ENCODE measurements at regions not wholly inside any gene's neighbourhood (a gene's known extent, or its start where the extent isn't known, plus 50 kb on each side); places are given as distances from the start of the nearest gene placed in this dataset.

GRCh38 chr20:55200317-55200716, 724.9 kb downstream of the DOK5 start:
- Mint-ChIP-seq H3K4me1 (no peaks in the 10 kb centered on the region), H3K27ac (no peak overlapping the region), H3K27me3 (no peaks in the 10 kb centered on the region), H3K4me3 (no peak overlapping the region), H3K9me3 (ENCODE audit: insufficient read depth) (peaks cover 10% of the 10 kb centered on the region)
- DNase-seq (no peak), ATAC-seq (ENCODE audit: low read depth) (no peak)
- Histone ChIP-seq H2AFZ (ENCODE audit: insufficient read depth, low read depth, low read length, poor library complexity, severe bottlenecking) (no peak overlapping the region), H3K4me3 (ENCODE audit: control extremely low read depth in 1 of 5, extremely low read depth in 1 of 5, insufficient read depth in 1 of 5, low read depth in 2 of 5, low read length in 4 of 5) (no peak overlapping the region), H3K36me3 (replicated peaks in 1 of 2; ENCODE audit: control extremely low read depth in 1 of 2, control insufficient read depth in 1 of 2, extremely low read depth in 1 of 2, insufficient read depth in 2 of 2, low read length in 1 of 2) (no peaks in the 10 kb centered on the region), H3K9me3 (ENCODE audit: control extremely low read depth in 1 of 3, control insufficient read depth in 2 of 3, insufficient read depth in 1 of 3, low read length in 2 of 3) (no peaks in the 10 kb centered on the region), H3K4me1 (ENCODE audit: control insufficient read depth in 2 of 2, insufficient read depth in 2 of 2, low read length in 2 of 2) (no peaks in the 10 kb centered on the region), H3K27ac (ENCODE audit: low read length in 2 of 2) (no peak overlapping the region), H4K20me1 (ENCODE audit: control insufficient read depth, insufficient read depth, low read length, poor library complexity, severe bottlenecking) (no peaks in the 10 kb centered on the region), H3K4me2 (replicated peaks; ENCODE audit: low read depth, low read length, poor library complexity, severe bottlenecking) (no peak overlapping the region), H3K27me3 (replicated peaks in 1 of 4; ENCODE audit: control extremely low read depth in 1 of 4, control insufficient read depth in 3 of 4, insufficient read depth in 4 of 4, low read length in 3 of 4) (no peaks in the 10 kb centered on the region), H3K79me2 (ENCODE audit: control insufficient read depth, insufficient read depth, low read length) (no peaks in the 10 kb centered on the region), H3K9ac (ENCODE audit: low read length) (no peak overlapping the region)
- ChIA-PET POLR2A (no interaction called here), CTCF (no interaction called here)
- intact Hi-C loops (cut with micrococcal nuclease) = no loop called here
- WGBS (ENCODE audit: insufficient coverage) = no CpG with 5 or more reads among the region's 1 CpG
- TF ChIP-seq CTCF (IDR thresholded peaks at IDR 0.05) (no peak), EZH2 (IDR thresholded peaks at IDR 0.05; ENCODE audit: borderline replicate concordance, insufficient read depth, low read depth, low read length, poor library complexity, severe bottlenecking) (no peak)

DNA sequence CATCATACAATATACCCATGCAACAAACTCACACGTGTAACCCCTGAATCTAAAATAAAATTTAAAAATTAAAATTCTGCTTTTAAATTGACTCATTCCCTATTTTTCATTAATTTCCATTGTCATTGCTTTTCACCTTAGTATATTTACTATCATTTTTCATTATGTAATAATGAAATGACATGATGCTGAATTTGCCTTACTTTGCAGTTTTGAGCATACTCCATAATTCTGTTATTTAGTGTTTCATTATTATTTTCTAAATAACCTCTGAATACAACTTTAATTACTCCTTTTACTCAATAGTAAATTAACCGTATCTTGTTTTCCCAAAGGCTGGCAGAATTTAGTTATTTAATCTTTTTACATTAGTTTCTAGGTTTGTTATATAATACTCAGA, 719.6 kb downstream of the DOK5 start:
- Histone ChIP-seq H2AFZ (ENCODE audit: insufficient read depth, low read depth, low read length, poor library complexity, severe bottlenecking) (no peak overlapping the region), H3K36me3 (replicated peaks in 1 of 2; ENCODE audit: control extremely low read depth in 1 of 2, control insufficient read depth in 1 of 2, extremely low read depth in 1 of 2, insufficient read depth in 2 of 2, low read length in 1 of 2) (no peaks in the 10 kb centered on the region)
- intact Hi-C loops (cut with micrococcal nuclease) = no loop called here

More for the DNA sequence above, 719.6 kb downstream of the DOK5 start:
- DNase-seq = no peak
- peaks cover 5% of the 10 kb centered on the region for H3K9me3 Mint-ChIP-seq (ENCODE audit: insufficient read depth)
- no peaks in the 10 kb centered on the region for H4K20me1 ChIP-seq (ENCODE audit: control insufficient read depth, insufficient read depth, low read length, poor library complexity, severe bottlenecking)
- no peaks in the 10 kb centered on the region for H3K4me1 ChIP-seq (ENCODE audit: control insufficient read depth in 2 of 2, insufficient read depth in 2 of 2, low read length in 2 of 2)
- CTCF ChIA-PET = no interaction called here
- no peaks in the 10 kb centered on the region for H3K4me1 Mint-ChIP-seq
- H3K27ac ChIP-seq (ENCODE audit: low read length in 2 of 2) = no peak overlapping the region
- H3K79me2 ChIP-seq (ENCODE audit: control insufficient read depth, insufficient read depth, low read length) = no peaks in the 10 kb centered on the region
- no peak for ATAC-seq (ENCODE audit: low read depth)
- no peak overlapping the region for H3K27ac Mint-ChIP-seq
- H3K27me3 ChIP-seq (replicated peaks in 1 of 4; ENCODE audit: control extremely low read depth in 1 of 4, control insufficient read depth in 3 of 4, insufficient read depth in 4 of 4, low read length in 3 of 4) = no peaks in the 10 kb centered on the region
- H3K4me2 ChIP-seq (replicated peaks; ENCODE audit: low read depth, low read length, poor library complexity, severe bottlenecking) = no peak overlapping the region
- no peak for TF ChIP-seq EZH2 (IDR thresholded peaks at IDR 0.05; ENCODE audit: borderline replicate concordance, insufficient read depth, low read depth, low read length, poor library complexity, severe bottlenecking)
- no peak for TF ChIP-seq CTCF (IDR thresholded peaks at IDR 0.05)
- no peaks in the 10 kb centered on the region for H3K9me3 ChIP-seq (ENCODE audit: control extremely low read depth in 1 of 3, control insufficient read depth in 2 of 3, insufficient read depth in 1 of 3, low read length in 2 of 3)
- POLR2A ChIA-PET = no interaction called here
- H3K4me3 ChIP-seq (ENCODE audit: control extremely low read depth in 1 of 5, extremely low read depth in 1 of 5, insufficient read depth in 1 of 5, low read depth in 2 of 5, low read length in 4 of 5) = no peak overlapping the region
- no CpG with 5 or more reads among the region's 2 CpGs for WGBS (ENCODE audit: insufficient coverage)
- H3K9ac ChIP-seq (ENCODE audit: low read length) = no peak overlapping the region
- H3K27me3 Mint-ChIP-seq = no peaks in the 10 kb centered on the region
- H3K4me3 Mint-ChIP-seq = no peak overlapping the region
